ENCODE measurements at regions not wholly inside any gene's neighbourhood (a gene's known extent, or its start where the extent isn't known, plus 50 kb on each side); places are given as distances from the start of the nearest gene placed in this dataset.

- no peak for TF ChIP-seq CTCF (IDR thresholded peaks at IDR 0.05; ENCODE audit: low read length)
- no peak for TF ChIP-seq EZH2 (IDR thresholded peaks at IDR 0.05; ENCODE audit: borderline replicate concordance, low read length)
Measured at GRCh38 chr4:58807843-58808615, 1697.8 kb upstream of the IGFBP7 start.

Measured in OCI-LY1 (cell line).